ENCODE measurements at regions not wholly inside any gene's neighbourhood (a gene's known extent, or its start where the extent isn't known, plus 50 kb on each side); places are given as distances from the start of the nearest gene placed in this dataset.

DNA sequence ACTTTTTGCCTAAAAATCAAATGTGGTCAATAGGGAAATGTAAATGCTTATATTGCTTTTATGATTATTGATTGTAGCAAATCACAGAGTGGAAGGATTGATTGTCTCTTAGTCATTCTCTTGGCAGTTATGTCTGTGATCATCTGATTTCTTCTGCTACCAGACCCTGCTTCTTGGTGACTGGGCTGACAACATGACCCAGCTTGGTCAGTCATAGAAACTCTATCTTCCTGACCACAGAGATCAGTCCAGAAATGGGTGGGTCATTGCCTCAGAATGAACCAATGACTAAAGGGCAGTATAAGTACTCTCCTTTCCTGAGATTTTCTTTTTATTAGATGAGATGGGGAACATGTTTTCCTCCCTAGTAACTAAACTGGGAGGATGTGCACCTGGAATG is 87.6 kb downstream of the MAIP1 start:
- H3K4me2 ChIP-seq (ENCODE audit: low read length), result no peak overlapping the region
- peaks cover 3% of the 10 kb centered on the region for H3K9me3 ChIP-seq (ENCODE audit: low read length)
- no peak overlapping the region for H3K4me3 ChIP-seq (ENCODE audit: low read length)
- H2AFZ ChIP-seq (ENCODE audit: low read depth, low read length), result no peak overlapping the region
- no peaks in the 10 kb centered on the region for H3K36me3 ChIP-seq (ENCODE audit: insufficient read depth, low read length)
- H3F3A ChIP-seq (ENCODE audit: insufficient read depth, low read length, poor library complexity, severe bottlenecking), result no peaks in the 10 kb centered on the region
- no peaks in the 10 kb centered on the region for H3K79me2 ChIP-seq (replicated peaks; ENCODE audit: insufficient read depth, low read length)
- H3K9ac ChIP-seq (ENCODE audit: low read length), result no peak overlapping the region
- H4K20me1 ChIP-seq (ENCODE audit: insufficient read depth), result no peaks in the 10 kb centered on the region
- TF ChIP-seq TAF1 (IDR thresholded peaks at IDR 0.05; ENCODE audit: low read depth), result no peak
- TF ChIP-seq, protein P1, sequence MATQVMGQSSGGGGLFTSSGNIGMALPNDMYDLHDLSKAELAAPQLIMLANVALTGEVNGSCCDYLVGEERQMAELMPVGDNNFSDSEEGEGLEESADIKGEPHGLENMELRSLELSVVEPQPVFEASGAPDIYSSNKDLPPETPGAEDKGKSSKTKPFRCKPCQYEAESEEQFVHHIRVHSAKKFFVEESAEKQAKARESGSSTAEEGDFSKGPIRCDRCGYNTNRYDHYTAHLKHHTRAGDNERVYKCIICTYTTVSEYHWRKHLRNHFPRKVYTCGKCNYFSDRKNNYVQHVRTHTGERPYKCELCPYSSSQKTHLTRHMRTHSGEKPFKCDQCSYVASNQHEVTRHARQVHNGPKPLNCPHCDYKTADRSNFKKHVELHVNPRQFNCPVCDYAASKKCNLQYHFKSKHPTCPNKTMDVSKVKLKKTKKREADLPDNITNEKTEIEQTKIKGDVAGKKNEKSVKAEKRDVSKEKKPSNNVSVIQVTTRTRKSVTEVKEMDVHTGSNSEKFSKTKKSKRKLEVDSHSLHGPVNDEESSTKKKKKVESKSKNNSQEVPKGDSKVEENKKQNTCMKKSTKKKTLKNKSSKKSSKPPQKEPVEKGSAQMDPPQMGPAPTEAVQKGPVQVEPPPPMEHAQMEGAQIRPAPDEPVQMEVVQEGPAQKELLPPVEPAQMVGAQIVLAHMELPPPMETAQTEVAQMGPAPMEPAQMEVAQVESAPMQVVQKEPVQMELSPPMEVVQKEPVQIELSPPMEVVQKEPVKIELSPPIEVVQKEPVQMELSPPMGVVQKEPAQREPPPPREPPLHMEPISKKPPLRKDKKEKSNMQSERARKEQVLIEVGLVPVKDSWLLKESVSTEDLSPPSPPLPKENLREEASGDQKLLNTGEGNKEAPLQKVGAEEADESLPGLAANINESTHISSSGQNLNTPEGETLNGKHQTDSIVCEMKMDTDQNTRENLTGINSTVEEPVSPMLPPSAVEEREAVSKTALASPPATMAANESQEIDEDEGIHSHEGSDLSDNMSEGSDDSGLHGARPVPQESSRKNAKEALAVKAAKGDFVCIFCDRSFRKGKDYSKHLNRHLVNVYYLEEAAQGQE (IDR thresholded peaks at IDR 0.05; ENCODE audit: borderline replicate concordance), result no peak
- no peak for TF ChIP-seq SMC3 (conservative IDR thresholded peaks at IDR 0.05; ENCODE audit: poor library complexity)
- no peak for TF ChIP-seq EZH2 (IDR thresholded peaks at IDR 0.05; ENCODE audit: borderline replicate concordance, insufficient read depth, low read length, poor library complexity, severe bottlenecking)
- no peak for TF ChIP-seq EP300 (conservative IDR thresholded peaks at IDR 0.05; ENCODE audit: poor library complexity, severe bottlenecking)
- TF ChIP-seq MXI1 (conservative IDR thresholded peaks at IDR 0.05; ENCODE audit: poor library complexity, severe bottlenecking), result no peak
- TF ChIP-seq, protein P2, sequence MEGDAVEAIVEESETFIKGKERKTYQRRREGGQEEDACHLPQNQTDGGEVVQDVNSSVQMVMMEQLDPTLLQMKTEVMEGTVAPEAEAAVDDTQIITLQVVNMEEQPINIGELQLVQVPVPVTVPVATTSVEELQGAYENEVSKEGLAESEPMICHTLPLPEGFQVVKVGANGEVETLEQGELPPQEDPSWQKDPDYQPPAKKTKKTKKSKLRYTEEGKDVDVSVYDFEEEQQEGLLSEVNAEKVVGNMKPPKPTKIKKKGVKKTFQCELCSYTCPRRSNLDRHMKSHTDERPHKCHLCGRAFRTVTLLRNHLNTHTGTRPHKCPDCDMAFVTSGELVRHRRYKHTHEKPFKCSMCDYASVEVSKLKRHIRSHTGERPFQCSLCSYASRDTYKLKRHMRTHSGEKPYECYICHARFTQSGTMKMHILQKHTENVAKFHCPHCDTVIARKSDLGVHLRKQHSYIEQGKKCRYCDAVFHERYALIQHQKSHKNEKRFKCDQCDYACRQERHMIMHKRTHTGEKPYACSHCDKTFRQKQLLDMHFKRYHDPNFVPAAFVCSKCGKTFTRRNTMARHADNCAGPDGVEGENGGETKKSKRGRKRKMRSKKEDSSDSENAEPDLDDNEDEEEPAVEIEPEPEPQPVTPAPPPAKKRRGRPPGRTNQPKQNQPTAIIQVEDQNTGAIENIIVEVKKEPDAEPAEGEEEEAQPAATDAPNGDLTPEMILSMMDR (IDR thresholded peaks at IDR 0.05; ENCODE audit: poor library complexity, severe bottlenecking), result no peak
- TF ChIP-seq RAD21 (conservative IDR thresholded peaks at IDR 0.05), result no peak
- TF ChIP-seq POLR2AphosphoS5 (IDR thresholded peaks at IDR 0.05), result no peak
- no peaks in the 10 kb centered on the region for H3K27me3 ChIP-seq (ENCODE audit: insufficient read depth, low read depth, low read length)
- H3K27ac ChIP-seq (ENCODE audit: low read length), result no peak overlapping the region
- H3K9me2 ChIP-seq (ENCODE audit: insufficient read depth, low read length), result no peaks in the 10 kb centered on the region

DNA sequence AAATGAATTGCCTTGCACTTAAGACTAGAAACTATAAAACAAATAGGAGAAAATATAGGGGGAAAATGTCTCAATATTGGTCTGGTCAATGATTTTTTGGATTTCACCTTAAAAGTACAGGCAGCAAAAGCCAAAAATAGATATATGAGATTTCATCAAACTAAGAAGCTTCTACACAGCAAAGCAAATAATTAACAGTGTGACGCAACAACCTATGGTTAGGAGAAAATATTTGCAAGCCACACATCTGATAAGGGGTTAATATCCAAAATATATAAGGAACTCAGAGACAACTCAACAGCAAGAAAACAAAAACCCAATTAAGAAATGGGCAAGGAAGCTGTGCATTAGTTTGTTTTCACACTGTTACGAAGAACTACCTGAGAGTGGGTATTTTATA is 89.1 kb downstream of the MAIP1 start:
- Histone ChIP-seq H3K79me2 (replicated peaks; ENCODE audit: insufficient read depth, low read length) (no peaks in the 10 kb centered on the region), H3K4me3 (ENCODE audit: low read length) (no peak overlapping the region), H3K9ac (ENCODE audit: low read length) (no peak overlapping the region), H3K9me2 (ENCODE audit: insufficient read depth, low read length) (no peaks in the 10 kb centered on the region), H3K27me3 (ENCODE audit: insufficient read depth, low read depth, low read length) (no peaks in the 10 kb centered on the region), H3F3A (ENCODE audit: insufficient read depth, low read length, poor library complexity, severe bottlenecking) (no peaks in the 10 kb centered on the region), H3K36me3 (ENCODE audit: insufficient read depth, low read length) (no peaks in the 10 kb centered on the region), H4K20me1 (ENCODE audit: insufficient read depth) (no peaks in the 10 kb centered on the region), H3K27ac (ENCODE audit: low read length) (no peak overlapping the region), H2AFZ (ENCODE audit: low read depth, low read length) (no peak overlapping the region), H3K9me3 (ENCODE audit: low read length) (peaks cover 3% of the 10 kb centered on the region), H3K4me2 (ENCODE audit: low read length) (no peak overlapping the region)
- TF ChIP-seq, protein P2 (IDR thresholded peaks at IDR 0.05; ENCODE audit: poor library complexity, severe bottlenecking), result no peak
- no peak for TF ChIP-seq EP300 (conservative IDR thresholded peaks at IDR 0.05; ENCODE audit: poor library complexity, severe bottlenecking)
- no peak for TF ChIP-seq RAD21 (conservative IDR thresholded peaks at IDR 0.05)
- TF ChIP-seq SMC3 (conservative IDR thresholded peaks at IDR 0.05; ENCODE audit: poor library complexity), result no peak
- no peak for TF ChIP-seq MXI1 (conservative IDR thresholded peaks at IDR 0.05; ENCODE audit: poor library complexity, severe bottlenecking)
- TF ChIP-seq TAF1 (IDR thresholded peaks at IDR 0.05; ENCODE audit: low read depth), result no peak
- TF ChIP-seq EZH2 (IDR thresholded peaks at IDR 0.05; ENCODE audit: borderline replicate concordance, insufficient read depth, low read length, poor library complexity, severe bottlenecking), result no peak
- TF ChIP-seq POLR2AphosphoS5 (IDR thresholded peaks at IDR 0.05), result no peak
- TF ChIP-seq, protein P1 (IDR thresholded peaks at IDR 0.05; ENCODE audit: borderline replicate concordance), result no peak

Data from neural cell (in vitro differentiated cells).